Activated naive CD4-positive, alpha-beta T cell (primary cell): ENCODE measurements at regions not wholly inside any gene's neighbourhood (a gene's known extent, or its start where the extent isn't known, plus 50 kb on each side); places are given as distances from the start of the nearest gene placed in this dataset.

ENCODE experiments used
- DNase-seq, 4 experiments: peaks; one replicate each; lab custom pipeline; 2025; lab: John Stamatoyannopoulos, UW

DNA sequence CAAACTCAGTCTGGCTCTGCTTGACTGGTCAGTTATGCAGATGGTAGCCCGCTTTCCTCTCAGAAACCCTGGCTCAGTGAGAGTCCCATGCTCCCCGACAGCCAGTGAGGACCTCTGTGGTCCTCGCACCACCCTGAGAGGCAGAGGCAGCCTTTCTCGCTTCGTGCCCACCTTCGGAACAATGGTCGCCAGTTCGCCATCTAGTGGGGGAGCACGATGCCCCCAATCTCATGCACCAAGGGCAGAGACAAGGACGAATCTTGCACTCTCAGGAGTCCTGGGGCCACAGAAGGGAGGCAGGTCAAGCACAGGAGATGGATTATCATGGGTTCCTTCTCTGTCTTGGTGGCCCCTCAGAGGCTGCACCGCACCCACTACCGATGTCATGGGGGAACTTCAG is 75.2 kb downstream of the RHCG start:
- DNase-seq, result no peak

DNA sequence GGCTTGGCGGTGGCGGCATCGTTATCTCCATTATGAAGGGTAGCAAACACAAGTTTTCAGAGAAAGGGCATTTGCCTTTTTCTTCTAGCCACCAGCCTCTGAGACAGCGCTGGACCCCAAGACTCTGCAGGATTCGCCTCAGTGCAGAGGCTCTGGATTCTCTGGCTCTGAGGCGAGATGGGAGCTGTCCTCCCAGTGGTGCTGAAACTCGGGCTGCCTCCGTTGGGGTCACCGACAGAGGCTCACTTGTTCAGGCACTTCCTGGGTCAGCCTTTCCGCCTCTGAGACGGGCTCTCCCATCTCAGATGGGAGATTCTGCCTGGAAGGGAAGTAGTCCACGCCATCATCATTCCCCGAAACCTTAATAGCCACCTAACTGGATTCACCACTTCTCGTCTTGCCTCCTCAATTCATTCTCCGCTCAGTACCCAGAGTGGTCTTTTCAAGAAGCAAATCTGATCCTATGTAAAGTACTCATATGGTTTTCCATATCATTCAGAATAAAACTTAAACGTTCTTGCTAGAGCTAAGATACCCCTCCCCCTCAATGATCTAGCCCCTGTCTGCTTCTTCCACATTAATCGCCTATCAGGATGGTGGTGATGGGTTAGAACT is 76.9 kb downstream of the RHCG start:
- DNase-seq, result peak in 1 of 4 experiments; percentile 20

DNA sequence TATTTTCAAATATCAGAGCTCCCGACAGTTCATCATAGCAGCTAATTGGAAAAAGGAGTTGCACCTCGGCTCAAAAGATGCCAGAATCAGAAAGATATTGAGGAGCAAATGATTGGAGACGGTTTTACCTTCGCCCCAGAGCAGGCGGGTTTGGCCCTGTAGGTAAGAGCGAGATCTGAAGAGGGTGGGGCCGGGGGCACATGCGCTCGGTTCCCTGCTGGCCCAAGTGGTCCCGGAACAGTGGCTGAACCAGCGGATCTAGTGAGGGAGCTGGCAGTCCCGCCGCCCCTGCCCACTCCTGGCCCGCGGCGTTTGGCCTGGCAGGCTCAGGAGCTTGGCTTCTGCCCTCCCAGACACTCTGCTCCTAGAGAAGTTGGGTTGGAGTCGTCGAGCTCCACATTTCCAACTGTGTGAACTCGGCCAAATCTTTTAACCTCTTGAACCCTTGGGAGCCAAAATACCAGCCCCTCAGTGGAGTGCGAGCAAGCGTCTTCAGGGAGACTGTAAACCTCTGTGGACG is 79.1 kb downstream of the RHCG start:
- DNase-seq, result no peak

DNA sequence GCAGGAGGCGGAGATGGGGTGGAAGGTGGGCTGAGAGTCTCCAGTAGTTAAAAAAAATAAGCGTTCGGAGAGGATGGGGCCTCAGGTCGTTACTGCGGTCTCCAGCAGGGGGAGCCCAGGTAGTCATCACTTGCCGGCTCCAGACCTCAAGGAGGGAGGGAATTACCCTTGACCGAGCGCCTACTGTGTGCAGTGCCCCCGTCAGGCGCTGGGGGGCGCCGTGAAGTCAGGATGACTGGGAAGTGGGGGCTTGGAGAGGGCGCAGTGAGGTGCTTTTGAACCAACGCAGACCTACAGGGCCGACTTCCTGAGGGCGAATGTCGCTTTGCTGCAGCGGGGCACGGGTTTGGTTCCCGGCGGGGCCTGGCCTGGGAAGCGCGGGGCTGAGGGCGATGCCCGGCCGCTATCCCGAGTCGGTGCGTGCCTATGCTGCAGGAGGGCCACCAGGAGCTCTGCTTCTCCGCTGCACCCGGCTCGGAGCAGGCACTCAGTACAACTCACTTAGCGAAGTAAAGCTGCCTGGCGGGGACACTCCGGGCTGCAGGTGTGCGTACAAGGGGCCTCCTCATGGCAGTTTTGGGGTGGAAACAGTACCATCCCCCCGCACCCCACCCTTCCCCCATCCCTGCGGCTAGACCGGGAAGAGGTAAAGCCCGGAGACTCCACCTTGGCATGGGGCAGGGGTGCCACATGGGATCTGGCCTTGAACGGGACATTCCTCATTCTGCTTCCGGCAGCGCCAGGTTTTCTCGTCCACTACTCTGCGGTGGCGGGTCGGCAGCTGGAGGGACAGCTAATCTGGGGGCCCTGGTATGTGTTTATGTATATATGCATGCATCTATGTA is 79.8 kb downstream of the RHCG start:
- peak in 3 of 4 experiments; percentile 12 to 29 (median 26) for DNase-seq

DNA sequence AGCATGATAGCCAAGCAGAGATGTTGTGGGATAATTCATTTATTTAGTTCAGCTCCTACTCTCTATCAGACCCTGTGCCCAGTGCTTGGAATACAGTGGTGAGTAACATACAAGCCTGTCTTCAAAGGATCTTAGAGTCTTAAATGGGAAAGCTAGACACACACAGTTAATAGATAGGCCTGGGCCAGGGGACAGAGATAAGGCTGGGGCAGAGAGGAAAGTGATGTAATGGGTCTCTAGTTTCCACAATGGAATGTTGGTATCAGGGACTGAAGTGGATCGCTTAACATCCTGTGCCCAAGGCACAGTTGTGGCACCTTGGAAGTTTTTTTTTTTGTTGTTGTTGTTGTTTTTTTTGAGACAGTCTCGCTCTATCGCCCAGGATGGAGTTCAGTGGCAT is 79.9 kb upstream of the POLG start:
- no peak for DNase-seq

DNA sequence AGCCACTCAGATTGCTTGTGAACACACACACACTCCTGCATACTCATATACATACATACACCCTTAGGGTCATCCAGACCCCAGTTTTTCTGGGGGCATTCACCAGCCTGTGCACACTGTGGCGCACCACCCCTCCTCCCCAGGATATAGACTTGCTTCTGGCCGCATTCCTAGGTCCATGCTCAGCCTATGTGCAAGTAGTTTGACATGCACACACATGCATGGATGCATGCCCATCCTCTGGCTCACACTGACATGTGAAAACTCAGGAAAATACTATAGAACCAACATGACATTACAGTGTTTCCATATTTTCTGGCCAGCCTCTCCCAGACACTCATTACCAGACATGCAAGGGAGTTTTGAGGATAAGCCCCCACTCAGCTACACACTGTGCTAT is 79.3 kb upstream of the POLG start:
- no peak for DNase-seq

DNA sequence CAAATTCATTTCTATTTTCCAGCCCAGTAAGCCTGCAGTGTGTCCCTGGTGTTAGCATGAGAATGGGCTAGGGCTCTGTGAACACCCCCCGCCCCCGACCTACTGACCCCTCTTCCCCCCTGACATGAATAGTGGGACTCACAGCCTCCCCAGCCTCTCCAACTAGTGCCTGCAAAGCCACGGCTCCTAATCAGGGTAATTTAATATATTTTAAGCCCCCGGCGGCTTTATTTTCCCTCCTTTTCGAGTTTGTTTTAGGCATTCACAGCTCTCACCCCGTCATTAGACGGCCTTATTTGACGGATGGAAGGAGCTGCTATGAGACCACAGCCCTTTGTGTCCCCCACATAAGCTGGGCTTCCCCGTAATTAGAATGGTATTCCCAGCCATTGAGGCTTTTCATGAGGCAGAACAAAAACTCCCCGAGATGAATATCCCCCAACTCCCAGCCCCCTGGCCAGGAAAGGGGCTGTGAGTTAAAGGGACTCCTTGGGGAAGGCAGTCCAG is 78.3 kb upstream of the POLG start:
- DNase-seq, result no peak

DNA sequence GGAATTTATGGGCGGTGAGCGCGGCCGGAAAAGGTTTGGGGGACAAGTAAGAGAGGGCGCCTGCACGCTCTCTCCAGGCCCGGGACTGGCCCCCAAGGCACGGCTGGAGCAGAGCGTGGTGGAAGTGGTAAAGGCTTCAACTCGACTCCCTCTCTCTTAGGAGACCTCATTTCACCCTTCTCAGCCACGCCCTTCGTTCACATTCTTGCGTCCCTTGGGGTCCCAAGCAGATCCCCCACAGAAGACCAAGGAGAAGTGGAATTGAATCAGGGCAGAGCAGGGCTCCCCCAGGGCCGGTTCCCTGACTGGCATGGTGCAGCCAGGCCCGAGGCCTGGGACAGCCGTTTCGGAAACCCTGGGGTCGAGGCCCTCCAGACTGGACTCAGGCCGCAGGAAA is 75.4 kb upstream of the POLG start:
- DNase-seq, result no peak

DNA sequence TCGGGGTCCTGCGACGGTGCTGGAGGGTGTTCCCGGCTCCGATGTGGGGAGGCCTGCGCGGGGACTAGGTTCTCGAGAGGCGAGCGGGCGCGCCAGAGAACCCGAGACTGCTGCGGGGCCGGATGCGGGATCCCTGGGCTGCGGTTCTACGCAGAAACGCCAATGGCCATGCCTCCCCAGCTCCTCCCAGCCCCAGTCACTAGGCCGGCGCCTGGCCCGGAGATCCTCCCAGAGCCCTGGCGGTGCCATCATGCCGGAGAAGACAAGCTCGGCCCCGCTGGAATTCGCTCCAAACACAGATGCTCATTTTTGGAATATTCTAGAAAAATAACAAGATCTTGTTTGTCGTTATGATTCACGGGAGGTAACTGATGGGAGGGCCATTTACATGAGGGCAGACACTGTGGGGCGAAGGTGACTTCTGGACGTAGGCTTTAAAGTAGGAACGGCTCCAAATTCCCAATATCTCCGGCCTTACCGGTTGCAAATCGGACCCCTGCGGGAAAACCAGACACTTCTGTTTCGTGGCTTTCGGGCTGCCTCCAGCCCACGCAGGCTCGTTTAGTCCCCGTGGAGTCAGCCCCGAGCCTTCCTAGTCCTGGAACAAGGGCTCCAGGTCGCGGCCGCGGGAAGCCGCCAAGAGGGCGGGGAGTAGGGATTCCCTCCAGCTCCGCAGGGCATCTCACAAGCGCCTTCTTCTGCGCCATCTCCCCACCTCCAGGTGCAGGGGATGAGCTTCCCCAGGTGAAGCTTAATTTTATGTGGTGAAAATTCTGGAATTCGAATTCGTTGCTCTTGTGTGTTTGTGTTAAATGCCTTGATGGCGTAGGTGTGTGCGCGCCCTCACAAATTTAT is 74.8 kb upstream of the POLG start:
- DNase-seq, result no peak

DNA sequence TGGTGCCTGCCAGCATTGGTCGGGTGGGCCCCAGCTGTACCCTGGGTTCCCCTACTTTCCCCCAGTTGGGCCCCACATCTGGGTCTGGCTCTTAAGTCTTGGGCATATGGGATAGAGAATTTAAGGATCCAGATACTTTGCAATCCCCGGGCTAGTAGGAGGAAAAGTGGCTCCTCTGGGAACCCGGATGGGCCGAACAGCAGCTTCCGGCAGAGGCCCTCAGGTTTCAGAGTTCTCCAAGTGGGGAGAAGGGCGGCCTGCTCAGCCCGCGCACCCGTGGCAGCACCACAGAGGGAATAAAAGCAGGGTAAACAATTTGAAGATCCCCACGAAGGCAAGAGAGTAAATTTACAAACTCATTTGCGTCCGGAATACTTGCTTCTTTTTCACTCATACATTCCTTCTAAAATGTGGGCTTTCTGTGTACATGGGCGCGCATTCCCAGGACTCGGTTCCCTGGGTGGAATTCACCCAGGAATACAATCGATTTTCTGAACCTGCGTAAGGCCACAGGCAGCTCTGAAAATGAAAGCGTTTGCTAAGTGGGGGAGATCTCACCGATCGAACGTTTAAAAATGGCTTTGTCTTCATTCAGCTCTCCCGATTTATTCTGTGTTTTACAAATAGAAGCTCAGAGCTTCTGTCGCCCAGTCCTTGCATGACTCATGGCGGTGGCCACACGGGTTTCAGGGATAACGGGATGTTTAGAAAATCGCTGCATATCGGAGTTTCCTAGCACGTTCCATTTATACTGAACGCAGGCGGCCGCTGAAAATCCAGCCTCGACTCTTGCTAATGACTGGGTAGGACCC is 74.0 kb upstream of the POLG start:
- DNase-seq, result no peak

DNA sequence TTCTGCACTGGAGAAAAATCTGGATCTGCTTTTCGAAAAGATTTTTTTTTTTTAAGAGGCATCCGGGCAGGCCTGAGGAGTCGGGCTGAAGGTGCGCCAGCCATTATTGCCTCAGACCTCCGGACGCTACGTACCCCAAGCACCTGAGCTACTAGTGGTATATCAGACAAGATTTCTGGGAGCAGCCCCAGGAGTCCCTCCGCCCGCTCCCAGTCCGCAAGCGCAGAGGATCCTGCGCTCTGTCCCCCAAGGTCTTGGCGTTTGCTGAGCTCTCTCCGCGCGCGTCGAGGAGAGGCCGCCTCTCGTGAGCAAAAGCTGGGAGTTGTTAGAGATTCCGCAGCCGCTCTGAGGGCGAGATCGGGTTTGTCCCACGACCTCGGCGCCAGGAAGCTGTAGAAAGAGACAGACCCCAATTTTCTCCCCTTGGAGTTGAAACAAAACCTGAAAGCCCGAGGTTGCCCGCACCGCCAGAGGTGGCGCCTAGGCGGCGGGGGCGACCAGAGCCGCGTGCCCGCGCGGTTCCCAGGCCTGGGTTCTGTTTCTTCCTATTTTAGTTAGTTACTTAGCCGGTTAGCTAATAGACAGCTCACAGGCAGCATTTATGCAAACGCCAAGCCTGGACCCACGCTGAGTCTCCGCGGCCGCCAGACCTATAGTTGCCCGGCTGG is 72.5 kb upstream of the POLG start:
- DNase-seq, result no peak

DNA sequence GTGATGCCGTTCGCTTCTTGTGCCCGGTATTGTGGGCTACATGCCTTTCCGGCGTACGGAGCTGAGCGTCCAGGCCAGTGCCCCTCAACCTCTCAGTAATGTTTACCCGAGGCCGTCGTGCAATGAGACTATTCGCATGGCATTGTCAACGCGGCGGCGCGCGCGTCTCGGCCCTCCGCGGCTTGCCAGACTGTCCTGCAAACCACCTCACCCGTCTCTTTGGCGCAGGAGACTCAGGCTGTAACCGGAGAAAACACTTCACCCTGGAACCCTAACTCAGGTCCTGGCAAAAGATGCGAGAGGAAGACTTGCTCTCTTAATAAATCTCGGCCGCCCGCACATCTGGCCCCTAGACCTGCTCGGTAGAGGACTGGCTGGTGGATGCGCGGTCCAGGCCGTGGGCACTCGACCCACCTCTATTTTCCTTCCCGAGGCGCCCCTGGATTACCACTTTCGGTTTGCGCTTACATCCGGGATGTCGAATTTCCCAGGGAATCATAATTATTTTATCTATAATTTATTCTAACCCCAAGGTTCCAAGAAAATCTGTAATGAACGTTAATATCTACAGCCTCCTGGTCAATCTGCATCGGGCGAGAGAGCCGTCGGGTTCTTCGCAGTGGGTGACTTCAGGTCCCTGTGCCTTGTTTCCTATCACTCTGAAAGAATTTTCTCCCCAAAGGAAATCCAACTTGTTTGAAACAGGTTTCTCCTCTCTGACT is 71.8 kb upstream of the POLG start:
- no peak for DNase-seq

DNA sequence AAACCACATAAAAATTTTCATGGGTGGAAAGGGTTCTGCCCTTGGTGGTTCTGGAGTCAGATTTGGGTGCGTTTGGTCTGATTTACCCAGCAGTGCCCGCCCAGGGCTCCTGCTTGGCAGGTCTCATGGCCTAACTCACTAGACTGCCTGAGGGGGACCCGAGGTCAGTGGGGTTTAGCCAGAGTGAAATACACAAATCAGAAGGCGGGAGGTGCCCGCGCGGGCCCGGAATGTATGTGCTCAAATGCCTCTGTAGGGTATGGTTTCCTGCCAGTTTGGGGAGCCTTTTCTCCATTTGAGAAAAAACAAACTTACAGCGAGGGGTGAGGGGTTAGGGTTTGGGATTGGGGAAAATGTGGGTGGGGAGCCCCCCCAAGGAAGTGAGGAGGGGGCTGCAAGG is 70.9 kb upstream of the POLG start:
- DNase-seq, result no peak

DNA sequence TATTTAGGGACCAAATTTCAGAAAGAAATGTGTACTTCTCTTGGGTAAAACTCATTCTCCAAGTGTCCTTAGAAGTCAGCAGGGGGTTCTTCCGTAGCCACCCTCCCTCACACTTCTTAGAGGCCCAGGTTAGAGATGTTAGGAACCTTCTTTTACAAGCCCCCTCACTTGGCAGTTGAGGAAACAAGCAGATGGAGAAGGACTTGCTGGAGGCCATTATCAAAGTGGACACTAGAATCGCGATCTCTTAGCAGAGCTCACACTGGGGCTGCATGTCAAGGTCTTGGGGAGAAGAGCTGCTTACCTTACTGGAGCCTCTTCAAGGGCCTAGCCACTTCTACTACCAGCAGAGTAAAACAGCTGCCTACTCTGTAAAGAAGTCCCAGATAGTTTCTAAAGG is 69.4 kb upstream of the POLG start:
- no peak for DNase-seq

DNA sequence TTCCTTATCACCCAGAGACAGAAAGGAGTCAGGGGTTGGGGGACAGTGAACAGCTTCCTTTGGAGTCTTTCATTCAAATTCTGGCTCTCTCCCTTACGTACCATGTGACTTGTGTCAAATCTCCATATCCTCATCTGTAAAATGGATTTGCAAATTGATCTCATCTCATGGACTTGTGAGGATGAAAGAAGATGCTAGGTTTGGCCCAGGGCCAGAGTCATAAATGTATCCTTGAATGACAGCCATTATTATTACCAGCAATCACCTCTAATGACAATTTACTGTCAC is 67.8 kb upstream of the POLG start:
- DNase-seq, result no peak

DNA sequence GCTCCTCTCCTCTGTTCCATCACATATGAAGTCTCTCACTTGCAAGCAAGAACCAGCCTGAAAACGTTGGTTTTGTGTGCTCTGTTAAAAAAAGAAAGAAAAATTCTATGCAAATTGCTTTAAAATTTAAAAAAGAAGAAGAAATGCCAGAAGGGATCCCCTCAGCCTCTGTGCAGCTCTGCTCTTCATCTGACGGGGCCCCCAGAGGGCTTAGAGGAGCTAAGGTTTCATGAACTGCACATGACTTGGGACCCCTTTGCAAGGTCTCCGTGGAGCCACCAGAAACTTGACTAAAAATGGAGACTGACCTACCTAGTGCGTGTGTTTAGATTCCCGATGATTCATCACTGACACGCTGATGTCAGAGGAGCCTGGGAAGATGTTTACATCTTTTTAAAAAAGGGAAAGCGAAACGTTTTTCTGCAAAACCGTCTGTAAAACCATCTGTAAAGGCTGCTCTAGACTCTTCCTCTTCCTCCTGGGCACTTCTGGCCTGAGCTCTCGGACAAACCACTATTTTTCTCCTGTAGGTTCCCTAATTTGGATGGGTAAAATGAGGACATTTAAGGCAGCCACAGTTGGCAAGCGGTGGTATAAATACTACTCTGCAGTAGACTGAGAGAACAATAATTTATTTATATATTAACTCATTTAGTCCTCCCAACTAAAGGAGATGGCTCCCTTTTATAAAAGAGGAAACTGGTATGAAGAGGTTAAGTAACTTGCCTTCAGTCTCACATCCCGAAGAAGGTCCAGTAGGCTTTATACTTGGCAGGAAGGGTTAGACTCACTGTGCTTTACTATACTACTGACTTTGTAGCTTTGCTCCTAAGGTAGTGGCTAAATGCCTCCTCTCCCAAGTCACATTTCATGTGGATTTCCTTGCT is 67.2 kb upstream of the POLG start:
- DNase-seq, result no peak

DNA sequence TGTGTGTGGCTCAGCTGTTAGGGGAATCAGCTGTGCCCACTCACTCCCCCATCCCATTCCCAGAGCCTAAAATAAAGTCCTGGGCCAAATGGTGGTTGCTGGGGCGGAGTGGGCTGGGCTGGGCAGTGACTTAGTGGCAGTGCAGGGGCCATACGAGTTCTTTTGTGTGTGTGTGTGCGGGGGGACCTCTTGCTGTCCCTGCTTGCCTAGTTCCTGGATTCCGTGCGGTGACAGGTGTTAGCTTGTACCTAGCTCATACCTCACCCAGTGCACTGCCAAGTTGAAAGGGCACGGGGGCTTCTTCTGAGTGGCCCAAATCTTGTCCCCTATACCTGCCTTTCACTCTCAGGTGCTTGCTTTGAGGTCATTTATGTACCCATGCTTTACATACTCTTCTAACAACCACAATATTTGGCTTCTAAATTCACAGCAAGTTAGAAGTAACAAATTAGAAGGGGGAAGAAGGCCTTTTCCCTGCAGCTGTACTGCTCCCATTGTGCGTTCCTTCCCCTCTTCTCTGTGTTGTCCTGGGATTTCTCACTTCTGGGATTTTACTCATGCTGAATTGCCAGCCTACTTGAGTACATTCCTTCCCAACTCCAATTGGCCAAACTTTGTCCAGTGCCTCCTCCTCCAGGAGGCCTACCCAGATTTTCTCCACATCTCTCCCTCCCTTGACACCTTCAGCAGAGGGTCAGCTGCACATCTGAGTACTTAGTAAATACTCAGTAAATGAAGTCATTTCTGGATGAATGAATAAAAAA is 66.3 kb upstream of the POLG start:
- DNase-seq, result no peak

DNA sequence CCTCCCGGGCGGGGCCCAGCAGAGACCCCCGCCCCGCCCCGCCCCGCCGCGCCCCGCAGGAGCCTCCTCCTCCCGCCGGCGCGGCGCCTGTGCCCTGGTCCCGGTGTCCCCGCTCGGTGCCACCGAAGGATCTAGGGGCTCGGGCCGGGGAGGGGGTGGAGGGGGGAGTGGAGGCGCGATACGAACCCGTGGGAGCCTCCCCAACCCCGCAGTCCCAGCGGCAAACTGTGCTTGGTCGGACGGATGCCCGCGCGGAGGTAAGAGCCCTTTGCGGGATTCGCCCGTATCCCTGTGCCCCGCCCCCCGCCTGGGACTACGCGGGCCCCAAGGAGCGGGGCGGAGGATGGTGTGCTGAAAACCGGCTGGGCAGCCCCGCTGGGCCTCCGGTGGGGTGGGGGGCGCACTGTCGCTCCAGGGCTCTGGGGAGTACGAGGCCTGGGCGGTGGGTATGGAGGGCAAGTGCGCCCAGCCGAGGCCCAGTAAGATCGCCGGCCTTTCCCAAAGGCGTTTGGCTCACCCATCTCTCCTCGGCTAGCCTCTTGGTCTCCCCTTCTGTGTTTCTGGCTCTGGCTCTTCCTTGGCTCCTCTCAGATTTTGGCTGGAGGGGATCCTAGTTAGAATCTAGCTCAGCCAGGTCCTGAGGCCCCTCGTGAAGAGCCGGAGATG is 65.6 kb upstream of the POLG start:
- DNase-seq, result no peak
